Mucosa of gallbladder (tissue), 1 donor: ENCODE measurements at regions not wholly inside any gene's neighbourhood (a gene's known extent, or its start where the extent isn't known, plus 50 kb on each side); places are given as distances from the start of the nearest gene placed in this dataset.
"Not testable (repeated sequence)": the region's sequence is repeated elsewhere in the genome, so short reads cannot be mapped to it uniquely, and the experiment has no call there.

Experiments
- DNase-seq: peaks from one replicate; pipeline ENCODE4 v3.0.0-alpha.2; 2020; ENCODE audit warnings: low spot score
- donor health status: DM: no; HTN: no; CAD: no.

DNA sequence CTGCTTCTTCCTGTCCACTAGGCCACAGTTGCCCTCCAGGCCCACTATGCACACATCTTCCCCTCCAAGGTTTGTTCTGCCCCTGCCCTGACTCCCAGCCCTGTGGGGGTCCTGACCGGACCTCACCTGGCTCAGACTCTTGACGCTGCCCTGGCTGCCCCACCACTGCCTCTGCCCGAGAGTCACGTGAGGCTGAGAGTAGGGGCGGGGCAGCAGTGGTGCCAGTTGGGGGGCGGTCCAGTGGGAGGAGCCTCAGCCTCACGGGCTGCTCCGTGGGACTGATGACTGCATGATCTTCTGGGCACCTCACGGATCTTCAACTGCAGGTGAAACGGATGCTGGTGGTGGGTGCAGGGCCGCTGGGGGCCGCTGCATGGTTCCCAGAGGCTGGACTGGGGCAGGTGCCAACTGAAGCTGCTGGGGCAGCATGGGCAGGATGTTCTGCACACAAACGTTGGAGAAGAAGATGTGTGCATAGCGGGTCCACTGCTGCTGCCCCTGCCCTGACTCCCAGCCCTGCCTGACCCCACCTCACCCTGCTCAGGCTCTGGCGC is 77.6 kb downstream of the HHIPL2 start:
- not testable (repeated sequence) for DNase-seq

DNA sequence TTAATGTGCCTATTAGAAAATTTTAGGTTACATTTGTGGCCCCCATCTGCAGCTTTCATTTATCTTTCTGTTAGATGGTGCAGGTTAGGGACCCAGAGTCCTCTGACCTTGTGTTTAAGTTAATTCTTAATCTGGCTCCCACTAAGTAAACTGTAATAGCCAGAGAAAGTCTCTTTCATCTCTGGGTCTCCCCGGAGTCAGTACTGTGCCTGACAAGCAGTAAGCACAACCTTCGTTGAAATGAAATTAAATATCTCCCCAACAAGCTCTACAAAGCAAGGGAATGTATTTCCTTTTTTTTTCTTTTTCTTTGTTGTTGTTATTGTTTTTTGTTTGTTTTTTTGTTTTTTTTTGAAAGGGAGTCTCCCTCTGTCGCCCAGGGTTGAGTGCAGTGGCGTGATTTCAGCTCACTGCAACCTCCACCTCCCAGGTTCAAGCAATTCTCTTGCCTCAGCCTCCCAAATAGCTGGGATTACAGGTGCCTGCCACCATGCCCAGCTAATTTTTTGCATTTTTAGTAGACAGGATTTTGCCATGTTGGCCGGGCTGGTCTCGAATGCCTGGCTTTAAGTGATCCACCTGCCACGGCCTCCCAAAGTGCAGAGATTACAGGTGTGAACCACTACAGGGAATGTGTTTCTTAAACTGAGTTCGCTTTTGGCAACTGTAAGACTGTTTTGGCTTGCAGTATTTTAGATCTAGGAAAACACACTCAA is 81.6 kb downstream of the HHIPL2 start:
- DNase-seq, result no peak

GRCh38 chr1:222465211-222466041 is 82.5 kb downstream of the HHIPL2 start:
- DNase-seq, result peak; percentile 90

DNA sequence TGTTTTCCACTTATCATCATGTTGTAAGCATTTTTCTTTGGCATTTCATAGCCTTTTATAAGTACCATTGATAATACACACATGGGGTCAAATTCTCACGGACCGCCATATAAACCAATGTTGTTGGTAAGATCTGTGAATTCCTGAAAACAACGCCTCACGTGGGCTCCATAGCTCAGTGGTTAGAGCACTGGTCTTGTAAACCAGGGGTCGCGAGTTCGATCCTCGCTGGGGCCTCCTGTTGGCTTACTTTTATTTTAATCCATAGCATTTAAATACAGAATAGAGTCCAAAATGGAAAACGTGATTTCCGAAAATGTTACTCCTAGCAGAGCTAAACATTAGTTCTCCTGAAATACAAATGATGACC is 83.1 kb downstream of the HHIPL2 start:
- DNase-seq, result peak; percentile 27

DNA sequence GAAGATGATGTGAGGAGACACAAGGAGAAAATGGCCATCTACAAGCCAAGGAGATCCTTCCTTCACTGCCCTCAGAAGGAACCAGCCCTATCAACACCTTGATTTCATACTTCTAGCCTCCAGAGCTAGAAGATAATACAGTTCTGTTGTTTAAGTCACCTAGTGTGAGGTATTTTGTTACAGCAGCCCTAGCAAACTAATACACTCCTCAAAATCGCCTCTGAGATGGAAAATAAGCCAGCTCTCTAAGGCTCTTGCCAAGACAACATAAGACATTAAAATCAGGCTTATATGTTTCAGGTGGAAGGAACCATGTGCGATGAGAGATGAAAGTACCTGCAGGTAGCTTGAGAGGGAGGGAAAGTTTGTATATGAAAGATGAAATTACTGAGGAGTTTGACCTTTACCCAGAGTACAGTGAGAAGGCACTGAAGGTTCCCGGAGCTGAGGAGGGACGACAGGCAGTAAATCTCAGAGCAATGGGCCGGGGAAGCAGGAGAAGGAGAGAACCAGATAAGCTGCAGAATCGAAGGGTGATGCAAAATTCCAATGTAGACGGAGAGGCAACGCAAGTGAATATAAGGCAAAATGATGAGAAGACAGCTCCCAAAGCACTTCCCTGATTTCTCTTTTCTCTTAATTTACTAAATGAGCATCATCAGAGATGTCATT is 84.7 kb downstream of the HHIPL2 start:
- no peak for DNase-seq

DNA sequence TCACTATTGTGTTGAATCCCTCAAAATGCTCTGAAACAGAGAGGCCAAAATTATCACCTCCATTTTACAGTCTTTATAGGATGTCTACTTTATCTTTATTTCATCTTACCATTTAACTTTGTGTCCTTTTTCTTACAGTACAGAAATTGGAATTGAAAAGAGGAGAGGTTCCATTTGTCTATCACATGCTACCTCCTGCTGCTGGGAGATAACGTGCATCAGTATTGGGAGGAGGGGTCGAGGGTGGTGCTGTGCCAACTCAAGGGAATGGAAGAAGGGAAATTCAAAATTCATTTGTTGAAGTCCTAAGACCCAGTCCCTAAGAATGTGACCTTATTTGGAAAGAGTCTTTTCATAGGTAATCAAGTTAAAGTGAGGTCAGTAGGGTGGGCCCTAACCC is 85.3 kb downstream of the HHIPL2 start:
- DNase-seq, result no peak

GRCh38 chr1:222461941-222462340 is 86.0 kb downstream of the HHIPL2 start:
- DNase-seq, result no peak

GRCh38 chr1:222459652-222460051 is 88.3 kb downstream of the HHIPL2 start:
- DNase-seq, result no peak

DNA sequence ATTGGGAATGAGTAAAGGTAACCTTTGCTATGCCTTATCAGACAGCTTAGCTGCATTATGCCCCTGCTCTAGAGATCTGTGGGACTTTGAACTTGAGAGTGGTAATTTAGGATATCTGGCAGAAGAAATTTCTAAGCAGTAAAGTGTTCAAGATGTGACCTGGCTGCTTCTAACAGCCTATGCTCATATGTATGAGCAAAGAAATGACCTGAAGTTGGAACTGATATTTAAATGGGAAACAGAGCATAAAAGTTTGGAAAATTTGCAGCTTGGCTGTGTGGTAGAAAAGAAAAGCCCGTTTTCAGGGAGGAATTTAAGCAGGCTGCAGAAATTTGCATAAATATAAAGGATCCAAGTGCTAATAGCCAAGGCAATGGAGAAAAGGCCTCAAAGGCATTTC is 90.4 kb downstream of the HHIPL2 start:
- DNase-seq, result no peak

DNA sequence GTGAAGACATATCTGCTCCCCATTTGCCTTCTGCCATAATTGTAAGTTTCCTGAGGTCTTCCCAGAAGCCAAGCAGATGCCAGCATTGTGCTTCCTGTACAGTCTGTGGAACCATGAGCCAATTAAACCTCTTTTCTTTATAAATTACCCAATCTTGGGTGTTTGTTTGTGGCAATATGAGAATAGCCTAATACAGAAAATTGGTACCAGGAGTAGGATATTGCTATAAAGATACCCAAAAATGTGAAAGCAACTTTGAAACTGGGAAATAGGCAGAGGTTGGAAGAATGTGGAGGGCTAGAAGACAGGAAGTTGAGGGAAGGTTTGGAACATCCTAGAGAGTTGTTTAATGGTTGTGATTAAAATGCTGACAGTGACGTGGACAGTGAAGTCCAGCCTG is 90.8 kb downstream of the HHIPL2 start:
- DNase-seq, result no peak

GRCh38 chr1:222455188-222455879 is 92.6 kb downstream of the HHIPL2 start:
- peak; percentile 86 for DNase-seq

- no peak for DNase-seq
Measured at GRCh38 chr1:222454782-222455181, 93.1 kb downstream of the HHIPL2 start.

DNA sequence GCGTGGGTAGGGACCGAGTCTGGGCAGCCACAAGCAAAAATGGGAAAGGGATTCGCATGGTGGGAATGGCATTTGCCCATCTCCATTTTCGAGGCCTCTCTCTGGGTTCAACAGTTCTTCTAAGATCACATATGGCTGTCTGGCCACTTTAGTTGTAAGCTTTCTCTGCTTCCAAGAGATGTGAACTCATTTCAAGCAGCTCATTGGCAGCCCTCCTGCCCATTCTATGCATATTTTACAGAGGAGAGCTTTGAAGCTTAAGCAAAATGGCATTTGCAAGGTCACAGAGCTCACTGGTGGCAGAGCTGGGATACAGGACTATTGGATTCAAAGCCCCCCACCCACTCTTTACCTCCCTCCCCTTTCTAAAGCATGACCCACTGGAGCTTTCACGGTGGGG is 93.7 kb downstream of the HHIPL2 start:
- no peak for DNase-seq

GRCh38 chr1:222452031-222452430 is 95.9 kb downstream of the HHIPL2 start:
- DNase-seq, result no peak

- DNase-seq, result no peak
Measured at GRCh38 chr1:222443566-222443965, 104.3 kb downstream of the HHIPL2 start.

GRCh38 chr1:222441066-222441465 is 106.8 kb downstream of the HHIPL2 start:
- peak; percentile 10 for DNase-seq

DNA sequence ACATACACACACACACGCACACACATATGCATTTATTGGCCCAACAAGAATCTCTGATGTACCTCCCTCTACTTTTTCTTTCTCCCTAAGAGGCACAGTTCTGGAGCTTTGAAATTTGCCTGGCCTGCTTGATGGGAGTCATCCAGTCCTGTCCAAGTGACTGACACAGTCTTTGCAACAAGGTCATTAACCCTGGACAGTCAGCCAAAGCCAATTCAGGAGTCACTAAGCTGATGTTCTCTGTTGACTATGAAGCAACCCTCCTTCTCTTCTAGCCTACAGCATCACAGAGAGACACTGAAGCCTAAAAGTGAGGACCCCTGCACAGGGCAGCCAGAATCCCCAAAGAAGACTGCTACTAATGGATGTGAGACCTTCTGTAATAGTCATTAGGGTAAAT is 123.1 kb downstream of the HHIPL2 start:
- no peak for DNase-seq

GRCh38 chr1:222421380-222421779 is 126.5 kb downstream of the HHIPL2 start:
- DNase-seq, result no peak

- no peak for DNase-seq
Measured at GRCh38 chr1:222420633-222421032, 127.3 kb downstream of the HHIPL2 start.

GRCh38 chr1:222418654-222419053 is 129.2 kb downstream of the HHIPL2 start:
- DNase-seq, result no peak

DNA sequence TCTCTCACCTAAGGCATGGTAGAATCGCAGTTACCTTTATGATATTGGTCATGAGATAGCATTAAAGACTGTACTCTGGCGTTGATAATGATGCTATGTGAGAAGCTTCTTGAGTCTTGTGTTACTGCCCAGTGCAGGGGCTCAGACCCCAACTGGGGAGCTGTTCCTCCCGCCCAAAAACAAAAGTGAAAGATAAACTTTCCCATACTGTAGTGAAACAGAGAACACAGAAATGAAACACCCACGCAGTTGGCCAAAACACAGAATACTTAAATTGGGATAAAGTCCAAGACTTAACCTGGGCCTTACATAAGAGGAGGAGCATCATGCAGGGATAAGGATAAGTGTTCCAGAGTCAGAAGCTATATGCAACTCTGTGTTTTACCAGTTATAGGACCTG is 130.6 kb downstream of the HHIPL2 start:
- no peak for DNase-seq
